ENCODE measurements at regions not wholly inside any gene's neighbourhood (a gene's known extent, or its start where the extent isn't known, plus 50 kb on each side); places are given as distances from the start of the nearest gene placed in this dataset.

GRCh38 chr5:167412556-167412955 lies 878.9 kb upstream of the WWC1 start:
- Mint-ChIP-seq H3K27ac (no peak overlapping the region), H3K9me3 (no peaks in the 10 kb centered on the region), H3K27me3 (ENCODE audit: insufficient read depth) (no peaks in the 10 kb centered on the region), H3K36me3 (ENCODE audit: low read depth) (no peaks in the 10 kb centered on the region), H3K4me1 (peaks cover 30% of the 10 kb centered on the region), H3K4me3 (no peak overlapping the region)
- Histone ChIP-seq H3K9me3 (ENCODE audit: control insufficient read depth, low read length) (no peaks in the 10 kb centered on the region), H3K27me3 (ENCODE audit: control insufficient read depth, insufficient read depth, low read length, poor library complexity, severe bottlenecking) (no peaks in the 10 kb centered on the region), H3K9ac (ENCODE audit: extremely low read depth, low read length, poor library complexity, severe bottlenecking) (no peak overlapping the region), H3K4me3 (ENCODE audit: low read length) (no peak overlapping the region), H3K4me1 (ENCODE audit: control insufficient read depth, insufficient read depth, low read length) (peaks cover 7% of the 10 kb centered on the region), H3K27ac (ENCODE audit: low read depth, low read length) (no peak overlapping the region), H3K36me3 (ENCODE audit: control insufficient read depth, insufficient read depth, low read length) (no peaks in the 10 kb centered on the region)
- no peak for DNase-seq
- 88% methylated on average over 1 of the region's 1 CpG; no CpG with 5 or more reads in 1 of the 2 experiments for WGBS, 2 experiments (ENCODE audit: insufficient coverage in 1 of 2, insufficient read length in 1 of 2)
- no peak for TF ChIP-seq CTCF (conservative IDR thresholded peaks at IDR 0.05)

- no peak for DNase-seq
- no peaks in the 10 kb centered on the region for H3K27me3 ChIP-seq (ENCODE audit: control insufficient read depth, insufficient read depth, low read length, poor library complexity, severe bottlenecking)
- H3K27ac ChIP-seq (ENCODE audit: low read depth, low read length), result no peak overlapping the region
- Mint-ChIP-seq H3K9me3 (no peaks in the 10 kb centered on the region), H3K4me1 (peaks cover 32% of the 10 kb centered on the region), H3K27ac (no peak overlapping the region), H3K4me3 (no peak overlapping the region), H3K27me3 (ENCODE audit: insufficient read depth) (no peaks in the 10 kb centered on the region), H3K36me3 (ENCODE audit: low read depth) (no peaks in the 10 kb centered on the region)
- no peaks in the 10 kb centered on the region for H3K9me3 ChIP-seq (ENCODE audit: control insufficient read depth, low read length)
- peaks cover 7% of the 10 kb centered on the region for H3K4me1 ChIP-seq (ENCODE audit: control insufficient read depth, insufficient read depth, low read length)
- WGBS, 2 experiments (ENCODE audit: insufficient coverage in 1 of 2, insufficient read length in 1 of 2), result 94 to 97% methylated on average over 5 of the region's 5 CpGs
- no peak for TF ChIP-seq CTCF (conservative IDR thresholded peaks at IDR 0.05)
- H3K9ac ChIP-seq (ENCODE audit: extremely low read depth, low read length, poor library complexity, severe bottlenecking), result no peak overlapping the region
- no peak overlapping the region for H3K4me3 ChIP-seq (ENCODE audit: low read length)
- H3K36me3 ChIP-seq (ENCODE audit: control insufficient read depth, insufficient read depth, low read length), result no peaks in the 10 kb centered on the region
These were observed 877.9 kb upstream of the WWC1 start for GRCh38 chr5:167413506-167413905.

GRCh38 chr5:167414611-167415010 lies 876.8 kb upstream of the WWC1 start:
- H3K36me3 ChIP-seq (ENCODE audit: control insufficient read depth, insufficient read depth, low read length), result no peaks in the 10 kb centered on the region
- no peak overlapping the region for H3K9ac ChIP-seq (ENCODE audit: extremely low read depth, low read length, poor library complexity, severe bottlenecking)
- H3K9me3 Mint-ChIP-seq, result no peaks in the 10 kb centered on the region
- no peak overlapping the region for H3K4me3 Mint-ChIP-seq
- H3K4me3 ChIP-seq (ENCODE audit: low read length), result no peak overlapping the region
- no peaks in the 10 kb centered on the region for H3K36me3 Mint-ChIP-seq (ENCODE audit: low read depth)
- H3K9me3 ChIP-seq (ENCODE audit: control insufficient read depth, low read length), result no peaks in the 10 kb centered on the region
- peaks cover 32% of the 10 kb centered on the region for H3K4me1 Mint-ChIP-seq
- no peak overlapping the region for H3K27ac Mint-ChIP-seq
- H3K27ac ChIP-seq (ENCODE audit: low read depth, low read length), result no peak overlapping the region
- DNase-seq, result no peak
- H3K27me3 ChIP-seq (ENCODE audit: control insufficient read depth, insufficient read depth, low read length, poor library complexity, severe bottlenecking), result no peaks in the 10 kb centered on the region
- TF ChIP-seq CTCF (conservative IDR thresholded peaks at IDR 0.05), result no peak
- H3K27me3 Mint-ChIP-seq (ENCODE audit: insufficient read depth), result no peaks in the 10 kb centered on the region
- 88 to 100% methylated on average over 3 to 4 of the region's 4 CpGs for WGBS, 2 experiments (ENCODE audit: insufficient coverage in 1 of 2, insufficient read length in 1 of 2)
- H3K4me1 ChIP-seq (ENCODE audit: control insufficient read depth, insufficient read depth, low read length), result peaks cover 7% of the 10 kb centered on the region

Data from endodermal cell (in vitro differentiated cells).